ENCODE measurements at regions not wholly inside any gene's neighbourhood (a gene's known extent, or its start where the extent isn't known, plus 50 kb on each side); places are given as distances from the start of the nearest gene placed in this dataset.
"Not testable (repeated sequence)": the region's sequence is repeated elsewhere in the genome, so short reads cannot be mapped to it uniquely, and the experiment has no call there.

- no peak for DNase-seq (ENCODE audit: low spot score)
- in situ Hi-C loops (cut with MboI; ENCODE audit: low sequenced_read_pairs, unreplicated experiment), result no loop called here
- no peak for TF ChIP-seq CTCF (IDR thresholded peaks at IDR 0.05; ENCODE audit: borderline replicate concordance, control extremely low read depth, extremely low read depth, insufficient read depth, missing control alignments)
Observed at GRCh38 chr5:159522841-159523240, 192.6 kb upstream of the IL12B start.

GRCh38 chr5:159524279-159524678, 194.0 kb upstream of the IL12B start:
- in situ Hi-C loops (cut with MboI; ENCODE audit: low sequenced_read_pairs, unreplicated experiment); DNase-seq (ENCODE audit: low spot score): not testable (repeated sequence)

- no peak for TF ChIP-seq CTCF (IDR thresholded peaks at IDR 0.05; ENCODE audit: borderline replicate concordance, control extremely low read depth, extremely low read depth, insufficient read depth, missing control alignments)
- DNase-seq (ENCODE audit: low spot score), result no peak
- in situ Hi-C loops (cut with MboI; ENCODE audit: low sequenced_read_pairs, unreplicated experiment), result no loop called here
Observed at GRCh38 chr5:159525117-159525516, 194.8 kb upstream of the IL12B start.

GRCh38 chr5:159527546-159528254, 197.4 kb upstream of the IL12B start:
- no peak for TF ChIP-seq CTCF (IDR thresholded peaks at IDR 0.05; ENCODE audit: borderline replicate concordance, control extremely low read depth, extremely low read depth, insufficient read depth, missing control alignments)
- in situ Hi-C loops (cut with MboI; ENCODE audit: low sequenced_read_pairs, unreplicated experiment), result no loop called here

GRCh38 chr5:159531554-159532105, 201.3 kb upstream of the IL12B start:
- DNase-seq (ENCODE audit: low spot score), result no peak
- in situ Hi-C loops (cut with MboI; ENCODE audit: low sequenced_read_pairs, unreplicated experiment), result no loop called here
- no peak for TF ChIP-seq CTCF (IDR thresholded peaks at IDR 0.05; ENCODE audit: borderline replicate concordance, control extremely low read depth, extremely low read depth, insufficient read depth, missing control alignments)

More at GRCh38 chr5:159527546-159528254, 197.4 kb upstream of the IL12B start:
- DNase-seq (ENCODE audit: low spot score), result no peak

GRCh38 chr5:159533197-159533596, 202.9 kb upstream of the IL12B start:
- no peak for TF ChIP-seq CTCF (IDR thresholded peaks at IDR 0.05; ENCODE audit: borderline replicate concordance, control extremely low read depth, extremely low read depth, insufficient read depth, missing control alignments)
- no peak for DNase-seq (ENCODE audit: low spot score)
- in situ Hi-C loops (cut with MboI; ENCODE audit: low sequenced_read_pairs, unreplicated experiment), result no loop called here

GRCh38 chr5:159536166-159536565, 205.9 kb upstream of the IL12B start:
- no peak for TF ChIP-seq CTCF (IDR thresholded peaks at IDR 0.05; ENCODE audit: borderline replicate concordance, control extremely low read depth, extremely low read depth, insufficient read depth, missing control alignments)
- in situ Hi-C loops (cut with MboI; ENCODE audit: low sequenced_read_pairs, unreplicated experiment), result no loop called here
- DNase-seq (ENCODE audit: low spot score), result no peak

Data from GM13976 (cell line).